ENCODE measurements at regions not wholly inside any gene's neighbourhood (a gene's known extent, or its start where the extent isn't known, plus 50 kb on each side); places are given as distances from the start of the nearest gene placed in this dataset.

DNA sequence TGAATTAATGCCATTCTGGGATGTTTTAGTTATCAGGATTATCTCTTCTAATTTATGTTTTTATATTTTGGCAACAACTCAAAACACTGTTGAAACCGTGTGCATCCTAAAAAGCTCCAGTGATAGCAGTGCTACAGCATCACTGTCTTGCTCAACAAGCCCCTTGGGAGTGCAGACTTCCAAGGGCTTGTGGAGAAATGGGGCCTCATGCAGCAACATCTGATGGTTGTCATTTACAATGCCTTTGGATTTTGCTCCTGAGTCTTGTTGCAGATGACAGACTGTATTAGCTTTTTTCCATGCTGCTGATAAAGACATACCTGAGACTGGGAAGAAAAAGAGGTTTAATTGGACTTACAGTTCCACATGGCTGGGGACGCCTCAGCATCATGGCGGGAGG lies 515.4 kb downstream of the NEBL start:
- Histone ChIP-seq H3K9ac (ENCODE audit: low read depth in 1 of 2, low read length in 2 of 2) (no peak overlapping the region), H3K9me3 (ENCODE audit: control insufficient read depth in 4 of 4, low read length in 3 of 4) (peaks cover 0 to 3% (median 2%) of the 10 kb centered on the region in 4 donors), H3K27me3 (ENCODE audit: control insufficient read depth in 4 of 4, insufficient read depth in 4 of 4, low read length in 3 of 4) (no peaks in the 10 kb centered on the region), H3K27ac (ENCODE audit: low read depth in 1 of 2, low read length in 2 of 2) (no peak overlapping the region), H3K4me3 (ENCODE audit: low read depth in 1 of 3, low read length in 3 of 3) (no peak overlapping the region), H3K4me1 (ENCODE audit: control insufficient read depth in 4 of 4, insufficient read depth in 4 of 4, low read length in 3 of 4) (peaks cover 0 to 1% (median 0%) of the 10 kb centered on the region in 4 donors), H3K36me3 (ENCODE audit: control insufficient read depth in 4 of 4, insufficient read depth in 3 of 4, low read depth in 1 of 4, low read length in 3 of 4) (no peaks in the 10 kb centered on the region)
- WGBS, result 67% methylated on average over 3 of the region's 3 CpGs
- TF ChIP-seq TAF1 (conservative IDR thresholded peaks at IDR 0.05) (no peak), JUND (IDR thresholded peaks at IDR 0.05) (no peak), EGR1 (IDR thresholded peaks at IDR 0.05; ENCODE audit: low read depth in 2 of 2) (no peak), CTCF (IDR thresholded peaks at IDR 0.05; ENCODE audit: low read depth, low read length, missing input control) (no peak), NR2F2 (IDR thresholded peaks at IDR 0.05) (no peak), GABPA (IDR thresholded peaks at IDR 0.05 in 1 of 2, conservative IDR thresholded peaks at IDR 0.05 in 1 of 2) (no peak), ZBTB33 (IDR thresholded peaks at IDR 0.05) (no peak), RXRA (IDR thresholded peaks at IDR 0.05) (no peak)
- TF ChIP-seq, protein P1, sequence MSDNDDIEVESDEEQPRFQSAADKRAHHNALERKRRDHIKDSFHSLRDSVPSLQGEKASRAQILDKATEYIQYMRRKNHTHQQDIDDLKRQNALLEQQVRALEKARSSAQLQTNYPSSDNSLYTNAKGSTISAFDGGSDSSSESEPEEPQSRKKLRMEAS (IDR thresholded peaks at IDR 0.05), result no peak
- TF ChIP-seq, protein P2, sequence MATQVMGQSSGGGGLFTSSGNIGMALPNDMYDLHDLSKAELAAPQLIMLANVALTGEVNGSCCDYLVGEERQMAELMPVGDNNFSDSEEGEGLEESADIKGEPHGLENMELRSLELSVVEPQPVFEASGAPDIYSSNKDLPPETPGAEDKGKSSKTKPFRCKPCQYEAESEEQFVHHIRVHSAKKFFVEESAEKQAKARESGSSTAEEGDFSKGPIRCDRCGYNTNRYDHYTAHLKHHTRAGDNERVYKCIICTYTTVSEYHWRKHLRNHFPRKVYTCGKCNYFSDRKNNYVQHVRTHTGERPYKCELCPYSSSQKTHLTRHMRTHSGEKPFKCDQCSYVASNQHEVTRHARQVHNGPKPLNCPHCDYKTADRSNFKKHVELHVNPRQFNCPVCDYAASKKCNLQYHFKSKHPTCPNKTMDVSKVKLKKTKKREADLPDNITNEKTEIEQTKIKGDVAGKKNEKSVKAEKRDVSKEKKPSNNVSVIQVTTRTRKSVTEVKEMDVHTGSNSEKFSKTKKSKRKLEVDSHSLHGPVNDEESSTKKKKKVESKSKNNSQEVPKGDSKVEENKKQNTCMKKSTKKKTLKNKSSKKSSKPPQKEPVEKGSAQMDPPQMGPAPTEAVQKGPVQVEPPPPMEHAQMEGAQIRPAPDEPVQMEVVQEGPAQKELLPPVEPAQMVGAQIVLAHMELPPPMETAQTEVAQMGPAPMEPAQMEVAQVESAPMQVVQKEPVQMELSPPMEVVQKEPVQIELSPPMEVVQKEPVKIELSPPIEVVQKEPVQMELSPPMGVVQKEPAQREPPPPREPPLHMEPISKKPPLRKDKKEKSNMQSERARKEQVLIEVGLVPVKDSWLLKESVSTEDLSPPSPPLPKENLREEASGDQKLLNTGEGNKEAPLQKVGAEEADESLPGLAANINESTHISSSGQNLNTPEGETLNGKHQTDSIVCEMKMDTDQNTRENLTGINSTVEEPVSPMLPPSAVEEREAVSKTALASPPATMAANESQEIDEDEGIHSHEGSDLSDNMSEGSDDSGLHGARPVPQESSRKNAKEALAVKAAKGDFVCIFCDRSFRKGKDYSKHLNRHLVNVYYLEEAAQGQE (IDR thresholded peaks at IDR 0.05), result no peak
- DNase-seq (ENCODE audit: low spot score), result no peak

DNA sequence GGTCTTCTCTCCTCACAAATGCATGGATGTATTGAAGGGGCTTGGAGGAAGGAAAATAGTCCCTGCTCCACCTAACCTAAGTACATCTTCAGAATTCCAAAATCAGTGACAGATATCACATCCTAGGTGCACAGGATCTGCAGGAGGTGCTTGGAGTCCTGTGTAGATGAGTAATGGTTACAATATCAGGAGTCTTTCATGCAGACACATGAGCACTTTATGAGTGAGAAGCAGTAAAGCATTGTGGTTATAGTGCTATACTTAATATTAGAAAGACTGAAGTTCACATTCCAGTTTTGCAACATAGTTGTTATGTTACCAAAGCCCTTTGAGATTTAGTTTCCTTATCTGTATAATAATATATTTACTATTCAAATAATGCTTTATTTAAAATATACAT lies 516.7 kb downstream of the NEBL start:
- no peaks in the 10 kb centered on the region for H3K27me3 ChIP-seq (ENCODE audit: control insufficient read depth in 4 of 4, insufficient read depth in 4 of 4, low read length in 3 of 4)
- H3K27ac ChIP-seq (ENCODE audit: low read depth in 1 of 2, low read length in 2 of 2), result no peak overlapping the region
- no peak overlapping the region for H3K9ac ChIP-seq (ENCODE audit: low read depth in 1 of 2, low read length in 2 of 2)
- peaks cover 0 to 1% (median 0%) of the 10 kb centered on the region in 4 donors for H3K4me1 ChIP-seq (ENCODE audit: control insufficient read depth in 4 of 4, insufficient read depth in 4 of 4, low read length in 3 of 4)
- H3K36me3 ChIP-seq (ENCODE audit: control insufficient read depth in 4 of 4, insufficient read depth in 3 of 4, low read depth in 1 of 4, low read length in 3 of 4), result no peaks in the 10 kb centered on the region
- peaks cover 0 to 3% (median 2%) of the 10 kb centered on the region in 4 donors for H3K9me3 ChIP-seq (ENCODE audit: control insufficient read depth in 4 of 4, low read length in 3 of 4)
- H3K4me3 ChIP-seq (ENCODE audit: low read depth in 1 of 3, low read length in 3 of 3), result no peak overlapping the region
- no peak for DNase-seq (ENCODE audit: low spot score)
- TF ChIP-seq TAF1 (conservative IDR thresholded peaks at IDR 0.05), result no peak
- TF ChIP-seq RAD21 (IDR thresholded peaks at IDR 0.05), result no peak
- TF ChIP-seq HNF4G (IDR thresholded peaks at IDR 0.05), result no peak
- TF ChIP-seq JUND (IDR thresholded peaks at IDR 0.05), result no peak
- no peak for TF ChIP-seq SP1 (IDR thresholded peaks at IDR 0.05)
- no peak for TF ChIP-seq CTCF (IDR thresholded peaks at IDR 0.05; ENCODE audit: low read depth, low read length, missing input control)
- TF ChIP-seq, protein P2 (IDR thresholded peaks at IDR 0.05), result no peak
- TF ChIP-seq ATF3 (IDR thresholded peaks at IDR 0.05), result no peak
- no peak for TF ChIP-seq FOXA1 (IDR thresholded peaks at IDR 0.05)
- no peak for TF ChIP-seq YY1 (IDR thresholded peaks at IDR 0.05)
- TF ChIP-seq ZBTB33 (IDR thresholded peaks at IDR 0.05), result no peak

Data from liver (tissue), 8 donors.